IMR-90 (cell line): ENCODE measurements at regions not wholly inside any gene's neighbourhood (a gene's known extent, or its start where the extent isn't known, plus 50 kb on each side); places are given as distances from the start of the nearest gene placed in this dataset.

Experiments used
- BHLHE40 ChIP-seq: fragments of 150-350 bp; IDR thresholded peaks from 2 replicates; pipeline ENCODE4 v1.6.1; 2016; ENCODE audit warnings: mild to moderate bottlenecking, low read depth, low read length
- CEBPB ChIP-seq: IDR thresholded peaks from 2 replicates; pipeline ENCODE4 v1.6.1; 2012; ENCODE audit warnings: low read depth, low read length, improper control_type of control experiment
- MAZ ChIP-seq: IDR thresholded peaks from 2 replicates; pipeline ENCODE4 v1.6.1; 2012; ENCODE audit warnings: low read depth, mild to moderate bottlenecking, low read length, improper control_type of control experiment, moderate library complexity, borderline replicate concordance
- POLR2A ChIP-seq: IDR thresholded peaks from 2 replicates; pipeline ENCODE4 v1.6.1; 2012; ENCODE audit warnings: mild to moderate bottlenecking, low read depth, low read length
- RAD21 ChIP-seq: IDR thresholded peaks from 2 replicates; pipeline ENCODE4 v1.6.1; 2012; ENCODE audit warnings: low read length, improper control_type of control experiment
- SMC3 ChIP-seq: fragments of 150-350 bp; IDR thresholded peaks from 2 replicates; pipeline ENCODE4 v1.6.1; 2016; ENCODE audit warnings: low read depth, mild to moderate bottlenecking, antibody characterized with exemption, low read length, moderate library complexity
- TF ChIP-seq, protein P1 (sequence below): conservative IDR thresholded peaks from 2 replicates; pipeline ENCODE4 v1.5.1; 2012; ENCODE audit warnings: mild to moderate bottlenecking, low read depth, low read length, improper control_type of control experiment

- TF ChIP-seq, protein P1, sequence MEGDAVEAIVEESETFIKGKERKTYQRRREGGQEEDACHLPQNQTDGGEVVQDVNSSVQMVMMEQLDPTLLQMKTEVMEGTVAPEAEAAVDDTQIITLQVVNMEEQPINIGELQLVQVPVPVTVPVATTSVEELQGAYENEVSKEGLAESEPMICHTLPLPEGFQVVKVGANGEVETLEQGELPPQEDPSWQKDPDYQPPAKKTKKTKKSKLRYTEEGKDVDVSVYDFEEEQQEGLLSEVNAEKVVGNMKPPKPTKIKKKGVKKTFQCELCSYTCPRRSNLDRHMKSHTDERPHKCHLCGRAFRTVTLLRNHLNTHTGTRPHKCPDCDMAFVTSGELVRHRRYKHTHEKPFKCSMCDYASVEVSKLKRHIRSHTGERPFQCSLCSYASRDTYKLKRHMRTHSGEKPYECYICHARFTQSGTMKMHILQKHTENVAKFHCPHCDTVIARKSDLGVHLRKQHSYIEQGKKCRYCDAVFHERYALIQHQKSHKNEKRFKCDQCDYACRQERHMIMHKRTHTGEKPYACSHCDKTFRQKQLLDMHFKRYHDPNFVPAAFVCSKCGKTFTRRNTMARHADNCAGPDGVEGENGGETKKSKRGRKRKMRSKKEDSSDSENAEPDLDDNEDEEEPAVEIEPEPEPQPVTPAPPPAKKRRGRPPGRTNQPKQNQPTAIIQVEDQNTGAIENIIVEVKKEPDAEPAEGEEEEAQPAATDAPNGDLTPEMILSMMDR = no peak
- TF ChIP-seq CEBPB = no peak
- TF ChIP-seq BHLHE40 = no peak
- no peak for TF ChIP-seq MAZ
- no peak for TF ChIP-seq RAD21
- no peak for TF ChIP-seq POLR2A
- TF ChIP-seq SMC3 = no peak
Observed at GRCh38 chr6:113048741-113049140, 701.6 kb downstream of the RFPL4B start.
